ENCODE measurements at regions not wholly inside any gene's neighbourhood (a gene's known extent, or its start where the extent isn't known, plus 50 kb on each side); places are given as distances from the start of the nearest gene placed in this dataset.
A peak's percentile ranks its signal among the peaks of the same experiment; 100 is the strongest.

GRCh38 chr5:56588636-56589480, 226.5 kb upstream of the MAP3K1 start:
- DNase-seq (ENCODE audit: low spot score): peak; percentile 51

- DNase-seq (ENCODE audit: low spot score): no peak
These were observed 227.2 kb upstream of the MAP3K1 start for GRCh38 chr5:56588131-56588487.

GRCh38 chr5:56587381-56588130, 227.8 kb upstream of the MAP3K1 start:
- no peak for DNase-seq (ENCODE audit: low spot score)

GRCh38 chr5:56585999-56586691, 229.2 kb upstream of the MAP3K1 start:
- peak; percentile 49 for DNase-seq (ENCODE audit: low spot score)

GRCh38 chr5:56585461-56585860, 229.9 kb upstream of the MAP3K1 start:
- no peak for DNase-seq (ENCODE audit: low spot score)

- DNase-seq (ENCODE audit: low spot score): no peak
These were observed 233.9 kb upstream of the MAP3K1 start for GRCh38 chr5:56581426-56581825.

- no peak for DNase-seq (ENCODE audit: low spot score)
These were observed 234.5 kb upstream of the MAP3K1 start for GRCh38 chr5:56580864-56581263.

GRCh38 chr5:56575821-56576220, 239.5 kb upstream of the MAP3K1 start:
- no peak for DNase-seq (ENCODE audit: low spot score)

- DNase-seq (ENCODE audit: low spot score): no peak
These were observed 240.6 kb upstream of the MAP3K1 start for GRCh38 chr5:56574778-56575177.

GRCh38 chr5:56569566-56569965, 245.8 kb upstream of the MAP3K1 start:
- no peak for DNase-seq (ENCODE audit: low spot score)

GRCh38 chr5:56569076-56569475, 246.3 kb upstream of the MAP3K1 start:
- no peak for DNase-seq (ENCODE audit: low spot score)

- no peak for DNase-seq (ENCODE audit: low spot score)
These were observed 248.1 kb upstream of the MAP3K1 start for GRCh38 chr5:56567278-56567677.

GRCh38 chr5:56566374-56567249, 248.7 kb upstream of the MAP3K1 start:
- no peak for DNase-seq (ENCODE audit: low spot score)

GRCh38 chr5:56565644-56566043, 249.7 kb upstream of the MAP3K1 start:
- DNase-seq (ENCODE audit: low spot score): no peak

GRCh38 chr5:56565283-56565615, 250.1 kb upstream of the MAP3K1 start:
- no peak for DNase-seq (ENCODE audit: low spot score)

GRCh38 chr5:56564541-56565282, 250.6 kb upstream of the MAP3K1 start:
- no peak for DNase-seq (ENCODE audit: low spot score)

- no peak for DNase-seq (ENCODE audit: low spot score)
These were observed 253.9 kb upstream of the MAP3K1 start for GRCh38 chr5:56561455-56561854.

GRCh38 chr5:56558131-56558745, 257.1 kb upstream of the MAP3K1 start:
- DNase-seq (ENCODE audit: low spot score): no peak

GRCh38 chr5:56557198-56557597, 258.2 kb upstream of the MAP3K1 start:
- DNase-seq (ENCODE audit: low spot score): no peak

- DNase-seq (ENCODE audit: low spot score): no peak
These were observed 262.6 kb upstream of the MAP3K1 start for GRCh38 chr5:56552612-56553268.
